ENCODE measurements at regions not wholly inside any gene's neighbourhood (a gene's known extent, or its start where the extent isn't known, plus 50 kb on each side); places are given as distances from the start of the nearest gene placed in this dataset.

- TF ChIP-seq GATA2 (IDR thresholded peaks at IDR 0.05; ENCODE audit: low read depth, low read length) (no peak), GATA3 (IDR thresholded peaks at IDR 0.05; ENCODE audit: low read depth, low read length) (no peak)
Observed at GRCh38 chr1:207967703-207968102, 56.8 kb upstream of the CD34 start.

Measured in SH-SY5Y (cell line).